Stimulated activated CD4-positive, alpha-beta T cell treated with anti-CD3 and anti-CD28 coated beads, Interleukin-1b, Interleukin-23, amount 100 ng/mL, for 4 hours (primary cell): ENCODE measurements at regions not wholly inside any gene's neighbourhood (a gene's known extent, or its start where the extent isn't known, plus 50 kb on each side); places are given as distances from the start of the nearest gene placed in this dataset.
"Not testable (repeated sequence)": the region's sequence is repeated elsewhere in the genome, so short reads cannot be mapped to it uniquely, and the experiment has no call there.

Experiments
- DNase-seq, 2 donors: peaks; one replicate each; pipeline ENCODE4 v3.0.0-alpha.2; 2020; ENCODE audit warnings: low read depth in 2 of 2

DNA sequence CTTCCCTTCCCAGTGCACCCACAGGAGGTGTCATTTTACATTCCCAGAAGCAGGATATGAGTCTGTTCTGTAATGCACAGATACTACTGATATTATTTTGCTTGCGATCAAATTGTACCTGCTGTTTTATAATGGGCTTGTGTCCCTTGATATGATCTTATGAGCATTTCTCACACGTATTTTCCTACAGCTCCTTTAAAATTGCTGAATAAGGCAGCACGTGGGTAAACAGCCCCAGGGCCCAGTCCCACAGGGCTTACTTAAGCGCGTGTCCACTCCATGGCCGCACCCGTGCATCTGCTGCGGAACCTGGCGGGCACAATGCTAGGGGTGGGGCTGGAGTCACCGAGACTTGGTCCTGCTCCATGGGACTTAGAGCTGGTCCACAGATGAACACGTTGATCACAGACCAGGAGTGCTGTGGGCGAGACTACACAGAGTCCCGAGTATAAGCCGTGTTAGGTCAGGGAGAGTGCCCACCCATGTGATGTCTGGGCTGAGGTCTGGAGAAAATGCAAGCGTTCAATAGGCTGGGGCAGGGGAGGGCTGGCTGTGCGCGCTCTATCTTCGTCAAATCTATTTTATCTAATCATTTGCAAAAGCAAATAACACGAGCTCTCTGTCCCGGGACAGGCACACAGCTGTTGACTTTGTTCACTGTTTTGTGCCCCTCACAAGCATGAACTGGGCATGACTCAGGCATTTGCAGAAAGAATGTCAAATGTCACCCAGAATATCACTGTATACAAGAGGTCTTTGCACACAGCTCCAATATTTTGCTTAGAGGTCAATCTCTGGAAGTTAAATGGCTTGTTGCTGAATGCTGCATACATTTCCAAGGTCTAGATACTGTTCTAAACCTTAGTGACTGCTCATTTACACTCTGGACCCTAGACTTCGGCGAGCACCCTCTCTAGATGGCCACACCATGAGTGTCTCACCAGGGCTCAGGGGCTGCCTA lies 119.3 kb downstream of the CRYAA start:
- DNase-seq = no peak

GRCh38 chr21:43287111-43287760 lies 118.4 kb downstream of the CRYAA start:
- no peak for DNase-seq

DNA sequence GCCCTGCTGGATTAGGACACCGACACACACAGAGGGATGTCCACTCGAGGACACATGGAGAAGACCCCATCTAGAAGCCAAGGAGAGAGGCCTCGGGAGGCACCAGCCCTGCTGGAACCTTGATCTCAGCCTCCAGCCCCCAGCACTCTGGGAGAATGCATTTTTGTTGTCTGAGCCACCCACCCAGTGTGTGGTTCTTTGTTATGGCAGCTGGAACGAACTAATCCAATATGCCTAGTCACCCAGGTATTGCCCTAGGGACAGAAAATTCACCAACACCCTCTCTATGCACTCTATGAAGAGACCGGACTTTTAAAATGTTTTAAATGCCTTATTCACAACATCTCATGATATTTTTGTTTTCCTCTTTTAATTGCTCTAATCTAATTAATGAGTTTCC lies 117.4 kb downstream of the CRYAA start:
- DNase-seq = no peak

- no peak for DNase-seq
Measured at GRCh38 chr21:43284700-43285099, 115.9 kb downstream of the CRYAA start.

DNA sequence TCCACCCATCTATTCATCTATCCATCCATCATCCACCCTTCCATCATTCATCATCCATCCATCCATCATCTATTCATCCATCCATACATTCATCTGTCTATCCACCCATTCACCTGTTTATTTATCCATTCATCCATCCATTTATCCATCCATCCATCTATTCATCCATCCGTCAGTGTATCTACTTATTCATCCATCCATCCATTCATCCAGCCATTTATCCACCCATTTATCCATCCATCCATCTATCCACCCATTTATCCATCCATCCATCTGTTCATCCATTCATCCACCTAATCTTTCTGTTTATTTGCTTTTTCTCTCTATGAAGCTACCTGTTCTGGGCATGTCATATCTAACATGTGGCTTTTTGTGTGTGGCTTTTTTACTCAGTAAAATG lies 115.4 kb downstream of the CRYAA start:
- no peak for DNase-seq

- not testable (repeated sequence) for DNase-seq
Measured at GRCh38 chr21:43283925-43284221, 115.1 kb downstream of the CRYAA start.

GRCh38 chr21:43283136-43283924 lies 114.5 kb downstream of the CRYAA start:
- DNase-seq = no peak

- DNase-seq = no peak
Measured at GRCh38 chr21:43282358-43283120, 113.7 kb downstream of the CRYAA start.

DNA sequence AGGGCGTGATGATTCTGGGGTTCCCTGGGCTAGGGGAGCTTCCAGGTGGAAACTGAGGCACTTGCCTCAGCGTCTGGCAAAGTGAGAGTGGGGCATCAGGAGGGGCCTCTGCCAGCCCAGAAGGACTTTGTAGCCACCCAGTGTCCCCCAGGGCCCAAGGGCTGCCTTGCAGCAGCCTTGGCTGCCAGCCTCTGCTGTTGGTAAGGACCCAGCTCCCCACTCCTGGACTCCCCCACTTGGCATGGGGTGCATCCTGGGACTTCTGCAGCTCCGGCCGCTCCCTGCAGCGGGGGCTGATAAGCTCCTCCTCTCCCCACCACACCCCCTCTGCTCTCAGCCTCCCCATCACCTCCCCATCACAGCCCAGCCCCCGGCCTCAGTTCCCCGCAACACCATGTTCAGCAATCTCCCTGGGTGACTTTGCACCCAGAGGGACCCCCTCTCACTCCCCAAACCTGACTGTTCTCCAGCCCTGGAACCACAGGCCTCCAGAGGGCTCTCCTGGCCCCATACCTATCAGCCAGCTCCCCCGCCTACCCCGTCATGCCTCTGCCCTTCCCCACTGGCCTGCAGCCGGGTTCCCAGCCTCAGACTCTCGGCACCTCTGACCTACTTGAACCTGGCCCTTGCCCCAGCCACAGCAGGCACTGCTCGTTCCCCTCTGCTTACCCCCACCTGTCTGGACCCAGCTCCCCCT lies 113.0 kb downstream of the CRYAA start:
- no peak for DNase-seq

- DNase-seq = no peak
Measured at GRCh38 chr21:43280949-43281633, 112.3 kb downstream of the CRYAA start.

DNA sequence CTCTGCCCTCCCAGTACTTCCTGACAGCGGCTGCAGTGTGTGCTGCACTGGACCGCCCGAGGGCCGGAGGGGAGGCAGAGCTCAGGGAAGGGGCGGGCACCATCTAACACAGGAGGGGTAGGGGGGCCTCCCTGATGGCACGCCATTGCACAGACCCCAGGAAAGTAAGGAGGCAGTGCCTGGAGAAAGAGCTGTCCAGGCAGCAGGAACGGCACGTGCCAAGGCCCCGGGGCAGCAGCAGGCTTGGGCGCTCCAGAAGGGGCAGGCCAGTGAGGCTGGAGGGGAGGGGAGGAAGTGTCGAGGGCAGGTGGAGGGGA lies 110.7 kb downstream of the CRYAA start:
- no peak for DNase-seq

DNA sequence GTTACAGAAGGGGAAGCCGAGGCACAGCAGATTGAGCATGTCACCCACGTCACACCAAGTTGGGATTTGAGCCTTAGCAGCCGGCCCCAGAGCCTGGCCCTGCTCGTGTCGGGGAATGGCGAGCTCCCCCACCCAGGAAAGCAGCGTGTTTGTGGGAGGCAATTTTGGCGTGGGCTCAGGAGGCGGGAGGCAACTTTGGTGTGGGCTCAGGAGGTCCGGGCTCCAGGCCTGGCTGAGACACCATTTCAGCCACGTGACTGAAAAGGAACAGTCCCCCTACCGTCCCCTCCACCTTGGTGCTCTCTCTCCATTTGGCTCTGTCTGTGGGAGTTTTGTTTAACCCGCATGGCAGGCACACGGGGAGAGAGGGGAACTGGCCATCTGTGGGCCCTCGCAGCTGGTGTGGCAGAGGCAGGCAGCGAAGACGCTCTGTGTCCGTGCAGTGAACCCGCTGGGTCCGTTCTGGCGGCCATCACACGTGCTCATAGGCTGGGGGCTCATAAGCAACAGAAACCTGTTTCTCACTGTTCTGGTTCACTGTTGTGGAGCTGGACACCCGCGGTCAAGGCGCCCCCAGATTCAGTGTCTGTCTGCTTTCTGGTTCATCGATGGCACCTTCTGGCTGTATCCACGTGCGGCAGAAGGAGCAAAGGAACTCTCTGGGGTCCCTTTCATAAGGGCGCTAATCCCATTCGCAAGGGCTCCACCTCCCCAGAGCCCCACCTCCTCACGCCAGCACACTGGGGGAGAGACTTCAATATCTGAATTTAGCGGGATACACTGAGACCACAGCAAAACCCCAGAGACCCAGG lies 110.2 kb downstream of the CRYAA start:
- DNase-seq = no peak

GRCh38 chr21:43278359-43278758 lies 109.6 kb downstream of the CRYAA start:
- DNase-seq = no peak

DNA sequence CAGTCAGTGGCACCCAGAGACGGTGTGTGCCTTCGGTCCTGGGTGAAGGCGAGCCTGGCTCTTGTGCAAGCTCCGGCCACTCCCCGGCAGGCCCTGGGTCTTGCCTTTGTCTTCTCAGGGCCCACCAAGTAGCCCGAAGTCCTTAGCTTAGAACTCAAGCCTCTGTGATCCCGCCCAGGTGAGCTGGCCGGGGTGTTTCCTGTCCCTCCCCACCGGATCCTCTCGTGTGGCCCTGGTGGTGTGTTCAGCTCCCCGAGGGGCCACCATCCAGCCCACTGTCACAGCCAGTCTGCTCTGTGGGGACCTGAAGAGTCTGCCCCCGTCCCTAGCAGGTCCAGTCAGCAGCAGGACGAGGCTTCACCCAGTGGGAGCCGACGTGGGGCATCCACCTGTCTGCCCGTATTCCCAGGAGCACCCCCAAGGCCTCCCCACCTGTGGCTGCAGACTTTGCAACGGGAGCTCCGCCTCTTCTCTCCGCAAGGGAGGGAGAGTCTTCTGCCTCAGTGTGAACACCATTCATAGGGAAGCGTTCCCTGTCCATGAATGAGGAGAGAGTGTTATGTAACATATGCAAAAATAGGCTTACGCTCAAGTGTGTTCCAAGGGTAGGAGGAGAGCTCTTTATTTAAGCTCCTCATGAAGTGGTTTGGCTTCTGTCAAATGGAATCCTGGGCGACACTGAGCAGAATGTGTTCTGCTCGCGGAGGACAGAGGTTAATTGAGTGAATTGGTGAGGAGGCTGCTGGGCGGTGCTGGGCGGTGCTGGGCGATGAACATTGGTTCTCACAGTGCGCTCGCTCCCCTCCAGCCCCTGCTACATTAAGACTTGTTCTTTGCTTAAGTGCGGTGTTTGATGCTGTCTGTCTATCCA lies 108.9 kb downstream of the CRYAA start:
- no peak for DNase-seq

DNA sequence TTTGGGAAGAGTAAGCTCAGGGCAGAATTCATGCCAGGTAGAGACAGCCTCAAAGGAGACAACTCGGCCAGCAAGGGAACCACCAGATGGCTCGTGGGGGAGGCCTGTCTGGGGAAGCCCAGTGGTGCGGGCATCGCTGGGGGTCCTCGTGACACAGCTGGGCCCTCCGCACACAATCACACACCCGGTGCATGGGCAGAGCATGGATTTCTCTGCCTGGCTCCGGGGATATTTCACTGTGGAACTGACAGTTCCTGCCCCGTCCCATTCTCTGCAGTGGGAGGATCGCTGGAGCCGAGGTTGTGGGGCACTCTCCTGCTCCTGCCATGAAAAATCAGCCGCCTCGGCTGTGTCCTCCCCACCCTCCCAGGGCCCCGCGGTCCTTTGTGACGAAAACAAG lies 108.0 kb downstream of the CRYAA start:
- DNase-seq = no peak

DNA sequence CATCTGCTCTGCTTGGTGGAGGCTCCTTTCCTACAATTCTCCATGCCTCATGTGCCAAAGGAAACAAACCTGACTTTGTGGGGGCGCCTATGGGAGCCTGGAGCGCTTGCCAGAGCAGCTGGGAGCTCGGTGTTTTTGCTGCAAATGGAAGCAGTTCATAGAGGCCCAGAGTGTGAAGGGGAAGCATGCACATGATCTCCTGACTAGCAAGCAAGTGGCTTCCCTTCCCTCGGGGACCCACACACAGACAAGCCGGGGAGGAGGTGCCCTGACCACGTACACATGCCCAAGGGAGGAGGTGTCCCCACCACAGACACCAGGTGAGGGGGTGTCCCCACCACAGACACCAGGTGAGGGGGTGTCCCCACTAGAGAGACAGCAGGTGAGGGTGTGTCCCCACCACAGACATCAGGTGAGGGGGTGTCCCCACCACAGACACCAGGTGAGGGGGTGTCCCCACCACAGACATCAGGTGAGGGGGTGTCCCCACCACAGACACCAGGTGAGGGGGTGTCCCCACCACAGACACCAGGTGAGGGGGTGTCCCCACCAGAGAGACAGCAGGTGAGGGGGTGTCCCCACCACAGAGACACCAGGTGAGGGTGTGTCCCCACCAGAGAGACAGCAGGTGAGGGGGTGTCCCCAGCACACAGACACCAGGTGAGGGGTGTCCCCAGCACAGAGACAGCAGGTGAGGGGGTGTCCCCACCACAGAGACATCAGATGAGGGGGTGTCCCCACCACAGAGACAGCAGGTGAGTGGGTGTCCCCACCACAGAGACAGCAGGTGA lies 106.8 kb downstream of the CRYAA start:
- DNase-seq = no peak

- no peak for DNase-seq
Measured at GRCh38 chr21:43274946-43275310, 106.1 kb downstream of the CRYAA start.
